WTC11 (cell line): ENCODE measurements at regions not wholly inside any gene's neighbourhood (a gene's known extent, or its start where the extent isn't known, plus 50 kb on each side); places are given as distances from the start of the nearest gene placed in this dataset.

Experiments used
- ATAC-seq: fragments of 200-7000 bp; cut with Tn5 transposase; 2 replicates; pipeline ENCODE4 v1.10.0; 2021; ENCODE audit warnings: mild to moderate bottlenecking, moderate library complexity
- CTCF ChIA-PET: fragments of 300-600 bp; sonication (Branson Sonifier 250); formaldehyde crosslinking; loops from one replicate; lab custom pipeline; 2021; ENCODE audit warnings: antibody characterized with exemption; lab: Charles Lee
- POLR2A ChIA-PET: fragments of 350-600 bp; sonication (Branson Sonifier 250); formaldehyde crosslinking; loops from one replicate; lab custom pipeline; 2021; ENCODE audit warnings: antibody characterized with exemption; lab: Charles Lee
- DNase-seq: peaks from one replicate; pipeline ENCODE4 v3.0.0; 2021; ENCODE audit warnings: low spot score
- H3K27ac Mint-ChIP-seq: 2 replicates; pipeline ENCODE4 v1.8.0; 2021; ENCODE audit warnings: mixed read lengths
- H3K27me3 Mint-ChIP-seq: 2 replicates; pipeline ENCODE4 v1.8.0; 2021; ENCODE audit warnings: low read depth, mild to moderate bottlenecking, moderate library complexity, mixed read lengths
- H3K36me3 Mint-ChIP-seq: 2 replicates; pipeline ENCODE4 v1.8.0; 2021; ENCODE audit warnings: mixed read lengths
- H3K4me1 Mint-ChIP-seq: 2 replicates; pipeline ENCODE4 v1.8.0; 2022; ENCODE audit warnings: mixed read lengths
- H3K4me3 Mint-ChIP-seq: 2 replicates; pipeline ENCODE4 v1.8.0; 2021; ENCODE audit warnings: mild to moderate bottlenecking, moderate library complexity, mixed read lengths
- H3K9me3 Mint-ChIP-seq: 2 replicates; pipeline ENCODE4 v1.8.0; 2021; ENCODE audit warnings: mixed read lengths
- ATF1 ChIP-seq: sonication (generic); formaldehyde crosslinking; IDR thresholded peaks from 2 replicates; pipeline ENCODE4 v1.8.1; 2023; ENCODE audit warnings: mild to moderate bottlenecking, moderate library complexity, missing genetic modification reagents
- ATF6 ChIP-seq: sonication (generic); formaldehyde crosslinking; IDR thresholded peaks from 2 replicates; pipeline ENCODE4 v1.8.1; 2023; ENCODE audit warnings: mild to moderate bottlenecking, missing genetic modification reagents
- ERG ChIP-seq: fragments of 250-450 bp; sonication (Bioruptor Pico); IDR thresholded peaks from 2 replicates; pipeline ENCODE4 v1.8.0; 2021; ENCODE audit warnings: mild to moderate bottlenecking
- FOXJ3 ChIP-seq: sonication (generic); formaldehyde crosslinking; IDR thresholded peaks from 2 replicates; pipeline ENCODE4 v1.9.0; 2021; ENCODE audit warnings: missing genetic modification reagents, mild to moderate bottlenecking, borderline replicate concordance
- IRF2 ChIP-seq: sonication (generic); formaldehyde crosslinking; IDR thresholded peaks from 2 replicates; pipeline ENCODE4 v1.8.0; 2022; ENCODE audit warnings: low read depth, missing genetic modification reagents, borderline replicate concordance
- NFATC4 ChIP-seq: fragments of 250-450 bp; sonication (Bioruptor Pico); IDR thresholded peaks from 2 replicates; pipeline ENCODE4 v1.9.0; 2021; ENCODE audit warnings: mild to moderate bottlenecking
- NR3C1 ChIP-seq: sonication (generic); formaldehyde crosslinking; conservative IDR thresholded peaks from 2 replicates; pipeline ENCODE4 v1.8.1; 2023; ENCODE audit warnings: low read depth, mild to moderate bottlenecking, missing genetic modification reagents
- STAT6 ChIP-seq: sonication (generic); formaldehyde crosslinking; conservative IDR thresholded peaks from 2 replicates; pipeline ENCODE4 v1.8.1; 2023; ENCODE audit warnings: mild to moderate bottlenecking, low read depth, missing genetic modification reagents, moderate library complexity
- ZNF121 ChIP-seq: sonication (generic); formaldehyde crosslinking; IDR thresholded peaks from 2 replicates; pipeline ENCODE4 v1.8.0; 2023; ENCODE audit warnings: missing genetic modification reagents
- ZNF263 ChIP-seq: sonication (generic); formaldehyde crosslinking; IDR thresholded peaks from 2 replicates; pipeline ENCODE4 v1.8.1; 2022; ENCODE audit warnings: low read depth, mild to moderate bottlenecking, moderate library complexity, missing genetic modification reagents
- ZNF281 ChIP-seq: sonication (generic); formaldehyde crosslinking; IDR thresholded peaks from 2 replicates; pipeline ENCODE4 v1.8.0; 2023; ENCODE audit warnings: mild to moderate bottlenecking, missing genetic modification reagents
- ZNF317 ChIP-seq: sonication (generic); formaldehyde crosslinking; IDR thresholded peaks from 2 replicates; pipeline ENCODE4 v1.8.1; 2023; ENCODE audit warnings: low read depth, mild to moderate bottlenecking, moderate library complexity, missing genetic modification reagents, borderline replicate concordance
- ZNF532 ChIP-seq: fragments of 250-450 bp; sonication (Bioruptor Pico); IDR thresholded peaks from 2 replicates; pipeline ENCODE4 v1.9.0; 2021; ENCODE audit warnings: mild to moderate bottlenecking, borderline replicate concordance
- ZNF671 ChIP-seq: fragments of 250-450 bp; sonication (Bioruptor Pico); IDR thresholded peaks from 2 replicates; pipeline ENCODE4 v1.8.0; 2021; ENCODE audit warnings: mild to moderate bottlenecking
- ZSCAN18 ChIP-seq: fragments of 250-450 bp; sonication (Bioruptor Pico); IDR thresholded peaks from 2 replicates; pipeline ENCODE4 v2.1.2; 2022; ENCODE audit warnings: mild to moderate bottlenecking, moderate library complexity

- TF ChIP-seq ZNF532 (CRISPR knock-in tag) (no peak), NR3C1 (no peak), IRF2 (no peak), ATF1 (CRISPR knock-in tag) (no peak), ZNF121 (CRISPR knock-in tag) (no peak), FOXJ3 (CRISPR knock-in tag) (no peak), ERG (CRISPR knock-in tag) (no peak), ATF6 (CRISPR knock-in tag) (no peak)
These were observed 155.8 kb downstream of the NAA11 start (continued) for GRCh38 chr4:79170077-79170476.

- no peak overlapping the region for H3K4me3 Mint-ChIP-seq
- ChIA-PET POLR2A (interaction anchor here (0.6 kb wide), 1 partner anchor 325 kb away, joined by 4 read pairs; no protein-coding TSS in a partner anchor), CTCF (no interaction called here)
- H3K9me3 Mint-ChIP-seq = peaks cover 23% of the 10 kb centered on the region
- no peaks in the 10 kb centered on the region for H3K4me1 Mint-ChIP-seq
- H3K27me3 Mint-ChIP-seq = no peaks in the 10 kb centered on the region
- H3K27ac Mint-ChIP-seq = no peak overlapping the region
- DNase-seq = no peak
- H3K36me3 Mint-ChIP-seq = no peaks in the 10 kb centered on the region
- no peak for ATAC-seq
- TF ChIP-seq STAT6 (CRISPR knock-in tag) = no peak
- TF ChIP-seq, all 79 proteins: peak for 0
These were observed 160.8 kb downstream of the NAA11 start for GRCh38 chr4:79164907-79165610.

GRCh38 chr4:79163981-79164490, 161.8 kb downstream of the NAA11 start:
- no peaks in the 10 kb centered on the region for H3K27me3 Mint-ChIP-seq
- POLR2A ChIA-PET = no interaction called here
- H3K27ac Mint-ChIP-seq = no peak overlapping the region
- H3K4me3 Mint-ChIP-seq = no peak overlapping the region
- no peaks in the 10 kb centered on the region for H3K4me1 Mint-ChIP-seq
- H3K9me3 Mint-ChIP-seq = peaks cover 16% of the 10 kb centered on the region
- no peak for TF ChIP-seq ZNF671 (CRISPR knock-in tag)
- TF ChIP-seq NFATC4 (CRISPR knock-in tag) = no peak
- no peak for TF ChIP-seq ZNF317
- no peak for TF ChIP-seq ZSCAN18 (CRISPR knock-in tag)
- no peak for TF ChIP-seq ZNF263 (CRISPR knock-in tag)
- TF ChIP-seq ZNF281 (CRISPR knock-in tag) = no peak
- CTCF ChIA-PET = interaction anchor here (0.6 kb wide), 1 partner anchor 113 kb away, joined by 3 read pairs; no protein-coding TSS in a partner anchor
- DNase-seq (no peak), ATAC-seq (no peak)
- H3K36me3 Mint-ChIP-seq = no peaks in the 10 kb centered on the region
